GM12891 (cell line): ENCODE measurements at regions not wholly inside any gene's neighbourhood (a gene's known extent, or its start where the extent isn't known, plus 50 kb on each side); places are given as distances from the start of the nearest gene placed in this dataset.

ENCODE experiments used
- PAX5 ChIP-seq: IDR thresholded peaks from 2 replicates; pipeline ENCODE4 v1.6.1; 2011; ENCODE audit warnings: low read length, moderate library complexity, mild to moderate bottlenecking; ENCODE audit not compliant: insufficient read depth, severe bottlenecking
- POLR2A ChIP-seq: IDR thresholded peaks from 2 replicates; pipeline ENCODE4 v1.6.1; 2011; ENCODE audit warnings: low read depth, low read length, control low read depth
- POLR2AphosphoS5 ChIP-seq: IDR thresholded peaks from 2 replicates; pipeline ENCODE4 v1.6.1; 2011; ENCODE audit warnings: low read depth, low read length, control low read depth
- SPI1 ChIP-seq: IDR thresholded peaks from 2 replicates; pipeline ENCODE4 v1.6.1; 2011; ENCODE audit warnings: low read depth, low read length, control low read depth
- TAF1 ChIP-seq: IDR thresholded peaks from 2 replicates; pipeline ENCODE4 v1.6.1; 2011; ENCODE audit warnings: low read depth, low read length, control low read depth

- TF ChIP-seq POLR2A (no peak), POLR2AphosphoS5 (no peak), TAF1 (no peak), PAX5 (no peak), SPI1 (no peak)
Measured at GRCh38 chr2:239629926-239630617, 229.3 kb upstream of the HDAC4 start.
